ENCODE measurements at regions not wholly inside any gene's neighbourhood (a gene's known extent, or its start where the extent isn't known, plus 50 kb on each side); places are given as distances from the start of the nearest gene placed in this dataset.
A peak's percentile ranks its signal among the peaks of the same experiment; 100 is the strongest.

- DNase-seq, result no peak
Measured at GRCh38 chr13:106161146-106161545, 374.3 kb downstream of the EFNB2 start.

GRCh38 chr13:106159295-106160195 is 375.9 kb downstream of the EFNB2 start:
- DNase-seq, result no peak

GRCh38 chr13:106156468-106156867 is 379.0 kb downstream of the EFNB2 start:
- no peak for DNase-seq

GRCh38 chr13:106155411-106155810 is 380.1 kb downstream of the EFNB2 start:
- no peak for DNase-seq

GRCh38 chr13:106153876-106154275 is 381.6 kb downstream of the EFNB2 start:
- no peak for DNase-seq

- no peak for DNase-seq
Measured at GRCh38 chr13:106153041-106153440, 382.4 kb downstream of the EFNB2 start.

- DNase-seq, result no peak
Measured at GRCh38 chr13:106152047-106152446, 383.4 kb downstream of the EFNB2 start.

- no peak for DNase-seq
Measured at GRCh38 chr13:106151056-106151699, 384.3 kb downstream of the EFNB2 start.

- DNase-seq, result no peak
Measured at GRCh38 chr13:106145997-106146864, 389.2 kb downstream of the EFNB2 start.

- DNase-seq, result no peak
Measured at GRCh38 chr13:106145070-106145469, 390.4 kb downstream of the EFNB2 start.

GRCh38 chr13:106143930-106144709 is 391.3 kb downstream of the EFNB2 start:
- DNase-seq, result peak; percentile 89

GRCh38 chr13:106143392-106143791 is 392.1 kb downstream of the EFNB2 start:
- no peak for DNase-seq

GRCh38 chr13:106140476-106140875 is 395.0 kb downstream of the EFNB2 start:
- DNase-seq, result no peak

- no peak for DNase-seq
Measured at GRCh38 chr13:106139942-106140341, 395.5 kb downstream of the EFNB2 start.

- no peak for DNase-seq
Measured at GRCh38 chr13:106139377-106139776, 396.1 kb downstream of the EFNB2 start.

- DNase-seq, result no peak
Measured at GRCh38 chr13:106138620-106139019, 396.8 kb downstream of the EFNB2 start.

- DNase-seq, result no peak
Measured at GRCh38 chr13:106133025-106133424, 402.4 kb downstream of the EFNB2 start.

- no peak for DNase-seq
Measured at GRCh38 chr13:106132216-106132615, 403.2 kb downstream of the EFNB2 start.

- DNase-seq, result no peak
Measured at GRCh38 chr13:106129993-106130392, 405.5 kb downstream of the EFNB2 start.

- peak; percentile 92 for DNase-seq
Measured at GRCh38 chr13:106129273-106129672, 406.2 kb downstream of the EFNB2 start.

- no peak for DNase-seq
Measured at GRCh38 chr13:106122234-106122633, 413.2 kb downstream of the EFNB2 start.

GRCh38 chr13:106121173-106121754 is 414.2 kb downstream of the EFNB2 start:
- no peak for DNase-seq

Data from DMS153 (cell line).